ENCODE measurements at regions not wholly inside any gene's neighbourhood (a gene's known extent, or its start where the extent isn't known, plus 50 kb on each side); places are given as distances from the start of the nearest gene placed in this dataset.
A peak's percentile ranks its signal among the peaks of the same experiment; 100 is the strongest.

DNA sequence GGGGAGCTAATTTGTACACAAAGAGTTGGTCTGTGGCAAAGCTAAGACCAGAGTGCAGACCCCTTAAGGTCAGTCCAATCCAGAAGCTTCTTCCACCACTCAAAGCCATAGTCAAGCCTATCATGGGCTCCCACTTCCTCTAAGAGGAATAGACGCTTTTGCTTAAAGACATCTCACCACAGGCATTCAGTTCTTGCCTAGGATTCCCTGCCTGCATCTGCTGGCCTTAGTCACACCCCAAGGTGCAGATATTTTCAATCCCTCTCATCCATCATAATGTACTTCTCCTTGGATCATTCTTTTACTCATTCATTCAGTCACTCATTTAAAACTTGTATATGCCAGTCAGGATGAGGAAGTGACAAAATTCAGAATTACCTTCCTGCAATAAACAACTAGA lies 179.6 kb upstream of the STT3B start:
- DNase-seq: no peak

DNA sequence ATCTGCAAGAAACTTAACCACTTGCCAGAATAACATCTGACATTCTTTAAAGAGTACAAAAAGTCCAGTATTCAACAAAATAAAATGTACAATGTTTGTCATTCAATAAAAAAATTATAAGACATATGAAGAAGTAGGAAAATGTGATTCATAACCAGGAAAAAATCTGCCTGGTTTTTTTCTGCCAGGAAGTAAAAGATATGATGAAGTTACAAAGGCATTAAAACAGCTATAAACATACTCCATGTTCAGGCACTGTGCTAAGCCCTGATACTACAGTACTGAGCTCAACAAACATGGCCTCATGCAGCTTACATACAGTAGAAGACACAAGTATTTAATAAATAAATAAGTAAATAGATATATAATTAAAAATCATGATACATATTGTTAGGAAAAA lies 178.4 kb upstream of the STT3B start:
- DNase-seq: no peak

DNA sequence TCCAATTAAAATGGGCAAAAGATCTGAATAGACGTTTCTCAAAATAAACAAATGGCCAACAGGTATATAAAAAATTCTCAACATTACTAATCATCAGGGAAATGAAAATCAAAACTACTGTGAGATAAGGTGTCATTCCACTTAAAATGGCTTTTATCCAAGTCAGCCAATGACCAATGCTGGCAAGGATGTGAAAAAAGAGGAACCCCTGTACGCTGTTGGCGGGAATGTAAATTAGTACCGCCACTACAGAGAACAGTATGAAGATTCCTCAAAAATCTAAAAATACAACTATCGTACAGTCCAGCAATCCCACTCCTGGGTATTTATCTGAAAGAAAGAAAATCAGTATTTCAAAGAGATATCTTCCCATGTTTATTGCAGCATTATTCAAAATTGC lies 176.9 kb upstream of the STT3B start:
- DNase-seq: no peak

- DNase-seq: peak in 1 of 5 experiments; percentile 18
Observed at GRCh38 chr3:31356941-31357340, 175.8 kb upstream of the STT3B start.

DNA sequence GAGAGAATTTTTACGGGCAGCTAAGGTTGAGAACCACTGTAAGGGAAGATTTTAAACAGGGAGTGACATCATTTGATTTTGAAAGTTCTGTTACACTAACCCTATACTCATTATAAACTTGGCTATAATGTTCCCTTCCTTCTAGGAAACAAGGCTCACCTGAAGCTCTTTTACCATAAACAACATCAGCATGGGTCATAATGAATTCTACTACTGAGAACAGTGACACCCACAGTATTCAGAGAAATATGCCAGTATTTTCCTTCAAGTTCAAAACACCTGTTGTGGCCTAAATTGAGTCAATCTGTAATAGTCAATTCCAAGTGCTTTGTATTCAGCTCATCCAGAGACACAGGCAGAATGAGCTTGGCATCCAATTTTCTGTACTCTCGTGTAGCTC lies 175.3 kb upstream of the STT3B start:
- DNase-seq: no peak

DNA sequence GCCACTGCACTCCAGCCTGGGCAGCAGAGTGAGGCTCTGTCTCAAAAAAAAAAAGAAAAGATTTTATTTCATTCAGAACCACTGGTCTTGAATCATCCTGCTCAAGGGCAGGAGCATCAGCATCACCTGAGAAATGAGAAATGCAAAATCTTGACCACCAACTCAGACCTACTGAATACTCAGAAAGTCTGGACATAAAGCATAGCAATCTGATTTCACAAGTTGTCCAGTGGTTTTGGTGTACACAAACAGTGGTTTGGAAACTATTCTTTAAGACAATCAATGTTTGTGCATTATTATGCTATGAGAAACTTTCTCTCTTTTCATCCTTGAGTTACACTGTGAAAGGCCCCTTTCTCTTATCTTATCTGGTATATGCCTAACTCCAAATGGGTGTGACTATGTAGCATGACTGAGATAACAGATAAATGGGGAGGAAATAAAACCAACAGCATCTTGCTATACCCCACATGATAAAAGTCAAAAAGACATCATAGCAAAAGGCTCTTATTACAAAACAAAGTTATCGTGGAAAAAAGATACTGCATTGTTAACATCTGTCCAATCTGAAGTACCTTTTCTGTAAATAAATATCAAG lies 174.2 kb upstream of the STT3B start:
- DNase-seq: peak in 1 of 5 experiments; percentile 3

DNA sequence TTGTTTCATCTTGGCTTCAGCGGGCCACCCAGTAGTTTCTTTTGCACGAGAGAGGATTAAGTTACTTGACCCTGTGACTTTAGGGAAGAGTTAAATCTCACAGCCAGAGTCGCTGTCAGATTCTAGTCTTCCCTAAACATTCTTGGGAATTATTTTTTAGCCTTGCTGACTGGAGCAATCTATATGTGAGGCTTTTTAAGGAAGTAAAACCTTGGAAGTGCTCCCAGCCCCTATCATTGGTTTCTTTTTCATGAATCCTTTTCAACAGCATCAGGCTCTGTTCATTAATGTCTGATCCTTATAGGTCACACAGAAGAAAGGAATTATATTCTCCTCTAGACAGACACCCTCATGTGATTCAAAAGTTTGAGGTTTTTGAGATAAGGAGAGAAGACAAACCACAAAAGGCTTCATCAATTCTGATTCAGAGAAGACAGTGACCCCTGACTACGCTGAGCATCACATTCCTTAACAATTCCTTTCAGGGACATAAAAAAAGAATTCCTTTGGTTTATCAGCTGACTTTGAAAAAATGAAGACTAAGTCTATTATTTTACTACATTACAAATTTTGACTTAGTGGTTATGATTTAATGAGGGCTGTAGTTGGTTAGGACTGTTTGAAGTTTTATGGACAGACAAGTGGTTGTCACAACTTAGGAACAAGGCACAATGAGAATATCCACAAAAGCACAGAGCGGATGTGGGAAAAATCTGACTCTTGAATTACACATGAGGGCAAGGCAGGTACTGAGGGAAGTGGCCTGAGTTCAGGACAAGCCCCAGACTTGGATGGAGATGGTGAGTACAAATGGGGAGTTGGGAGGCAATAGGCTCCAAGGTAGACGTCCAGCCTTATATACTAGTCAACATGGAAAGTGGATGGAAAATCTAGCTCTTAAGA lies 171.1 kb upstream of the STT3B start:
- DNase-seq: no peak

DNA sequence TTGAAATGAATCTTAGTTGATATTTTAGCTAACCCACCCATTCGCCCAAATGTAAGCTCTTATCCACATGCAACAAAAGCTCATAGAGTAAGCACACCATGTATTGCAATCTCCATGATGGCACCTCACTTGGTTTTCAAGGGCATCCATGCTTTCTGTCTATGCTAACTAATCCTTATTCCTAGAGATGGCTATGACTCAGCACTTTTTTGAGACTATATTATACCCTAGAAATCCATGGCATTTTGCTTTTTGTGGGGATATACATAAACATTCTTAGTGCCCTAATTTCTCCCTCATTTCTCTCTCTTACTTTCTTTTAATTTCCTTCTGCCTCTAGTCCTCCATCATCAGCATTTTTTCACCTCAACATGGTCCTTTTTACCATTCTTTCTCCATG lies 168.5 kb upstream of the STT3B start:
- no peak for DNase-seq

DNA sequence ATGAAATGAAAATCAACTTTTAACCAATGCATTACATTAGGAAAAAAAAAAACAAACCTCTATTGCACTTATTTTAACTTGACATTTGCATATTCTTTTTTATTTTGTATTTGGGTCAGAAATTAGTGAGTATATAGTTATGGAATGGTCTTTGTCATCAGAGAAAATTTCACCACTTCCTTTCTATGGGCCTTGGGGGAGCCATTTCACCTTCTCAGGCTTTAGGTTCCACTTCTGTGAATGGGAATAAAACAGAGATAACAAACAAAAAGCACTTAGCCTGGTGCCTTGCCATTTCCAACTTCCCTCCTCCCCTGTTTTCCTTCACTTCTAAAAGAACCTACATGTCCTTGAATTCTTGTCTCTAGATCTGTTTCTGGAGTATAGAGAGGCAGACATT lies 168.0 kb upstream of the STT3B start:
- DNase-seq: no peak

DNA sequence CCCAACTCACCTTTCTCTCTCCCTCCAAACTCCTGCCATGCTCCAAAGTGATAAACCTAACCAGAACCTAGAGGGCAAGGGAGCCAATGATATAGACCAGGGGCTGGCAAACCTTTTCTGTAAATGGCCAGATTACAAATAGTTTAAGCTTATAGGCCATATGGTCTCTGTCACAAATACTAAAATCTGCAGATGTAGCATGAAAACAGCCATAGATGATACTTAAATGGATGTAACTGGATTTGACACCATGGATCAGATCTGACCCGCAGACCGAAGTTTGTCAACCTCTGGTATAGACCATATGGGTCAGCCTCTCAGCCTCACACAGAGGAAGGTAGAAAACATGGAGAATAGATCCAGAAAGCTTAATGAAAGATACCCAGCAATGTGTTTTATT lies 165.2 kb upstream of the STT3B start:
- no peak for DNase-seq

DNA sequence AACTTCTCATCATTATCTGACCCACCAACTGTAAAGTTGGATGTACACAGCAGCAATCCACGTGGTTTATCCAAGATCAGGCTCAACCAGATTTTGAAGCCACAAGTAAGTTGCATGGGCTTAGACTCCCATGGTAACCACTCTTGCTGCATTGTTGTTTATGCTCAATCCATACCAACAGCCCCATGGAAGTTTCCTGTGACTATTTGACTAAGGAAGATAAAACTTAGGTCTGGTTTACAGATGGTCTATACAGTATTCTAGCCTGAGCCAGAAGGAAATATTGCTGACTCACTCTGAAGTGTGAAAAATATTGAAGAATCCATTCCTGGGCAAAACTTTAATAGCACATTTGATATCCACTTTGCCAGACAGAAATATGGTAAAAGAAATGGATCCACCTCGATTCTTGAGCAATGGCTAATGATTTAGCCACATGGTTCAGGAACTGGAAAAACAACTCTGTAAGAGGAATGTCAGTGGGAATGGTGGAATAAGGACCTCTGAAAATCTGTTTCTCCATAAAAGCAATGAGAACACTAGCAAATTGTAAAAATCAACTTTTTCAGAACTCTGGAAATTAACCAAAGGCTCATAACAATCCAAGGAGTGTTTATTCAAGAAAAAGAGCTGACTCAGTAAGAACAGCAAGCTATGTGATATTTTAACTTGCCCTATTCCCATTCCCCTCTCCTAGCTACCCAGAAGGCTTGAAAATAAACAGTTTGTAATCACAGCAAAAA lies 162.9 kb upstream of the STT3B start:
- no peak for DNase-seq

GRCh38 chr3:31370380-31370666 lies 162.4 kb upstream of the STT3B start:
- DNase-seq: no peak

GRCh38 chr3:31370681-31371080 lies 162.0 kb upstream of the STT3B start:
- DNase-seq: no peak

DNA sequence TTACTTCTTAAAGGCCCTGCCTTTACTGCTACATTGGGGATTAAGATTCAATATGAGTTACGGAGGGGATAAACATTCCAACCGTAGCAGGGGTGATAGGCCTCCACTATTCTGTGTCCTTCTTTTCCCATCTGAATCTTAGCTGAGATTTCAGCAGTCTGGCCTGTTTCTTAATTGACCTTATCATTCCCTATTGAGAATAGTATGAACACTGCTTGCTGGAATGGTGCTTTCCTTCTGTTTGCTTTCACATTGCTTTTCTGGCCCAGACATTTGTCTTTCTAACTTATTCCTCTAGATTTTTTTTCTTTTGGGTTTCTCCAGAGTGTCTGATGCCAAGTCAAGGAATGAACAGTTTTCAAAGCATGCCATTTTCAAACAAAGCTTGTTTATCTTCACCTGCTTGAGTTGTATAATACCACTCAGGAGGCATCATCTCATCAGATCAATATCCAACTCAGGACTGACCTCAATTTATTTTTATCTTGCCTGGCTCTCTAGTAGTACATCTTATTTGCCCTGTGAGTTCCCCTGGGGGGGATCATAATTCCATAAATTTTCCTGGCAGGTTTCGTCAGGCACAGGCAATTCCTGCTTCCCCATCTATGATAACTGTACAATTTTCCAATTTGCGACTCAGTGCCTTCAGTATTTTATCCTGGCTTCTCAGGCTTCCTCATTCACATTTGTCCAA lies 161.1 kb upstream of the STT3B start:
- no peak for DNase-seq

DNA sequence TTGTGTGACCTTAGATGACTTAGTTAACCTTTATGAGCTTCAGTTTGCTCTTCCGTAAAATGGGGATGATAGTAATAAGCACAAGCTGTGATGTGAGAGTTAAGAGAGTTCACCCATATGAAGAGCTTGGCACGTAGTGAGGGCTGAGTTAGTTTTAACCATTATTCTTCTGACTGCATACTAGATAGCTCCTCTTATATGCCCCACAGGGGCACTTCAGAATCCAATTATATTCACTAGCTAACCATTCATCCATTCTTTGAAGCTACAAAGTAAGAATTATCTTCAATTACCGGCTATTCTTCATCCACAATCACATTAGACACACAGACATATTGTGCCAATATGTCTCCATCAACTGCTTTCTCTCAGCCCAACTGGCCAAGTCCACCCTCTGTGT lies 159.0 kb upstream of the STT3B start:
- DNase-seq: no peak

DNA sequence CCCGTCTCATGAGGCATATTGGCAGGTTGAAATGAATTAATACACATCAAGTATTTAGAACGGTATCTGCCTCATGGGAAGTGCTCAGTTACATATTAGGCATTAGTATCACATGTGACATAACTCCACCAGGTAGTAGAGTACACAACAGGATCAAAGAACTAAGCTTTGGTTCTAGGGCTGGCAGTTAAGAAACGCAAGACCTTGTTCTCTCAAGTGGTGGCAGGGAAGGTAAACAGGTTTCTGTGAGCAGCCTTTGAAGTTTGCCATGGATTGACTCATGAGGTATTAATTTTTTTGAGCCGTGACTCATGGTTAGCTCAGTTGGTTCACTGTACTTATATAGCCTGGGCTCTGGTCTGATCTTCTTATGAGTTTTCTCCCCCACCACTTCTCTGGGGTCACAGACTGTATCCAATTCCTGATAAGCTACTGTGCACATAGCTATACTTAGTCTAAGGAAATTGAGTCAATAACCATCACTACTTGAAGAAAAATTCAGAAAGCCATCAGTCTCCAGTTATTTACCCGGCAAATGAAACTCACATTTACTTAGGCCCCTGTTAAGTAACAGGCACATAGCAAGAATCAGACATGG lies 155.6 kb upstream of the STT3B start:
- DNase-seq: peak in 1 of 5 experiments; percentile 4

DNA sequence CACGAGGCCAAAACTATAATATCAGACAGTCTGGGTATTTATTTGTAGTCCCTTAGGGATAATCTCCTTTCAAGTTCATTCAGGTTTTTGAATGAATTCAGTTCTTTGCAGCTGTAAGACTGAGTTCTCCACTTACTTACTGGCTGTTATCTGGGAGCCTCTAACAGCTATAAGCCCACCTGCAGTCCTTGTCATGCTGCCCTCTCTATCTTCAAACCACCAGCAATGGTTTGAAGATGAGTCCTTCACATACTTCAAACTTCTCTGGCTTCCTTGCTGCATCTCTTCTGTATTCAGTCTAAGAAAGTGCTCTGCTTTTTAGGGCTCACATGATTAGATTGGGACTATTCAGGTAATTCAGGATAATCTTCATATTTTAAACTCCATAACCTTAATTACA lies 154.5 kb upstream of the STT3B start:
- DNase-seq: no peak

- no peak for DNase-seq
Observed at GRCh38 chr3:31379598-31379997, 153.1 kb upstream of the STT3B start.

DNA sequence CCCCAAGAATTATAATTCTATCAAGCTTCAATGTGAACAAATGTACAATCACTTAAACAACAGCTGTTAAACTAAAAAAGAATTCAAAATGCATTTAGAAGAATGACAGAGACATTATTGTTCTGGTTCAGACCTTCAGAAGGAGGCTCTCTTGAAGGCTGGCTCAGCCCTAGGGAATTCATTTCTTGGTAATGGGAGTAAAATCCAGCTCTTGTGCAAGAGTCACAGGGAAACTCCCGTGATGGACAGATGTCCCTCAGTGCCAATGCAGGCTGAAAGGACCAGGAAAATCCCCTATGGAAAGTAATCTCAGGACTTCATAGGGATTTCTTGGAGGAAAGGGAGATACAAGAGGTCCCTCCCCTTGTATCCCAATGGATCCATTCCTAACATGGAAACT lies 149.9 kb upstream of the STT3B start:
- no peak for DNase-seq

DNA sequence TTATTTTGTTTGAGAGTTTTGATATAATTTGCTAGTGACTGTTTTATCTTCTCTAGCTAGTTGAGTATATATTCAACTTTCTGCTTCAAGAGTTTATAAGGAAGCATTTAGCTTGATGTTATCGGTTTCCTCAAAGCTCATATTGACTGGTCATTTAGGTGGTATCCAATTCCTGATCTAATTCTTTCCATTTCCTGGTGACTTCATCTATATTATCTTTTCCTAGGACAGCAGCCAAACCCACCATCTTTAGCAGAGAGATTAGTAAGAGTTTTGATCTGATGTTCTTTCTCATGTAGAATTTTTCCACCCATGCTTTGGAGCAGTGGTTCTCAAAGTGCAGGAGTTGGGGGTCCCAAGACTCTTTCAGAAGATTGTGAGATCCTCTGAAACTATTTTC lies 148.6 kb upstream of the STT3B start:
- no peak for DNase-seq

GRCh38 chr3:31389939-31390338 lies 142.8 kb upstream of the STT3B start:
- DNase-seq: no peak

GRCh38 chr3:31390466-31390865 lies 142.3 kb upstream of the STT3B start:
- DNase-seq: no peak

GRCh38 chr3:31391150-31391549 lies 141.6 kb upstream of the STT3B start:
- DNase-seq: no peak

Data from T-helper 2 cell (primary cell).